ENCODE measurements at regions not wholly inside any gene's neighbourhood (a gene's known extent, or its start where the extent isn't known, plus 50 kb on each side); places are given as distances from the start of the nearest gene placed in this dataset.

DNA sequence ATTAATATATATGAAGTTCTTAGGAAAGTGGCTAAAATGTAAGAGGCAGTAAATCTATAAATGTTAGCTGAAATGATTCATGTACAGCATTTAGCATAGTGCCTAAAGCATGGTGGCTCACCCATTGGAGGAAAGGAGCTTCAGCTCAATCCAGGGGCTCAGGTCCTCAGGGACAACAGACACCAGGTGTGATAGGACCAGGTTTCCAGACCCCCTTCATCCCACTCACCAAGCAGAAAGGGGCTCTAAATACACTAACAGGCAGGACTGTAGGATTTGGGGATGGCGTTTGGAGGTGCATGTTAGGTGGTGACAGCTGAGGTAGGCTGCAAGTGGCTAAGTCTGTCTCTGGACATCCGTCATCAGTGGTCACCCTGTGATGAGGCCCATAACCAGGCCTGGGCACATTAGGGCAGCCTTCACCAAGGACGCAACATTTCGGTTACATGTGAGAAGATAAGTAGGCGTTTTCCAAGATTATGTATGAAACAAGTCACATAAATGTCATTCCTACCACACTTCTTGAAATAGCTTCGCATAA, 233.1 kb downstream of the C1orf94 start:
- DNase-seq (ENCODE audit: low spot score), result no peak

DNA sequence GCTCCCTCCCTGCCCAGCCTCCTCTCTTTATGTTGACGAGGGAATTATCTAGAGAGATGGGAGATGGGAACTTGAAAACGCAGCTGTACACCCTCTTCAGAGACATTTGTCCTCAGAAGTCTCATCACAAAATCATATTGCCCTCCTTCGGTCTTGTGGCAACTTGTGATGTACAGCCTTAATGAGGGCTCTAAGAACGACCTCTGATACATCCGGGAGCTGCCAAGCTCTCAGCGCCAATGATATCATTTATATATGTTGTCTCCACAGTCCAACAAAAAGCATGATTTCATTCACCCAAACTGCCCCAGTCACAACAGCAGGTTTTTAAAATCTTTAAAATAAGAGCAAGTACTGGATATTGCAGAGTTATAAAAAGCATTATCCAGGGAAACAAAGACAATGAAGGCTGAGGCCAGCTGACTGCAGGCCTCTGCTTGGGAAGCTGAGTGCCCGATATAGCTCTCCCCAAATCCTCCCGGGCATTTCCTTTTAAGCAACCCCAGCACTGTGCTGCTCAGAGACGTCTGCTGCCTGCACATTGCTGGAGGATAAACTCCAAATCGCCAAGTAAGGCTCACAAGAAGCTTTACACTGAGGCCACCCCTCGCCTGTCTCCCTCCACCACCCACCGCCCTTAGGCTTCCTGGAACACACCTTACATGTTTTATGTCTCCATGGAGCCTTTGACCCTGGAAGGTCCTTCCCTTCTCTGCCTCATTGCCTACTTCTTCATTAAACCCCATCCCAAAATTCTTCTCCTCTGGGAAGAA, 236.1 kb downstream of the C1orf94 start:
- no peak for DNase-seq (ENCODE audit: low spot score)

DNA sequence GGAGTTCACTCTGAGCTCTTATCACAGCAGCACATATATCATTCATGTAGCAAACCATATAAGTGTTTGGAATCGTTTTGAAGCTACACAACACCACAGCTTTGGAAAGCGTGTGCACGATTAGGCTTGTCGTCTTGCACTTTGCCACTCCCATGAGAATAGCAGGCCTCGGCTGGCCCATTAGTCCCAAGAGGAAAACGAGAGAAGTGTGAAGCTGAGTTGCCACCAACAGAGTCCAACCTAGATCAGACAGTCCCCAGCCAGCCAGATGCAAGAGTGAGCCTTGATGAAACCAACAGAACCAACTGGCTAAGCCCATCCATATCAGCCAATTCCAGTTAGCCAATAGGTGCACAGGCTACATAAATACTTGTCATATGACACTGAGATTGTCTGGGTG, 238.4 kb downstream of the C1orf94 start:
- DNase-seq (ENCODE audit: low spot score), result no peak

DNA sequence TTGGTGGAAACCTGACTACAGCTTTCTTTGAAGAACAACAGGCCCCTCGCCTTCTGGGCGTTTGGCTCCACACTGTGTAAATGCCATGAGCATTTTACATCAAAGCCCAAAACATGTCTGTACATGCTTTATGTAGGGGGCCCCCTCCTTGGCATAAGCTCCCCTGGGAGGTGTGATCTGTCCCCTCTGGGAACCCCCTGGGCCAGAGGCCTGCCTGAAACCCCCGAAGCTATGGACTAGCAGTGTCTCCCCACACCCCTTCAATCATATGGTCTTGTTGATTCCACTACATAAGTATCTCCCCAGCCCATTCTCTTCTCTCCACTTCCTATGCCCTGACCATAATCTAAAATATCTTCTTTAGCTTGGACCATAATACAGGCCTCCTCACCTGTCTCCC, 241.5 kb downstream of the C1orf94 start:
- no peak for DNase-seq (ENCODE audit: low spot score)

DNA sequence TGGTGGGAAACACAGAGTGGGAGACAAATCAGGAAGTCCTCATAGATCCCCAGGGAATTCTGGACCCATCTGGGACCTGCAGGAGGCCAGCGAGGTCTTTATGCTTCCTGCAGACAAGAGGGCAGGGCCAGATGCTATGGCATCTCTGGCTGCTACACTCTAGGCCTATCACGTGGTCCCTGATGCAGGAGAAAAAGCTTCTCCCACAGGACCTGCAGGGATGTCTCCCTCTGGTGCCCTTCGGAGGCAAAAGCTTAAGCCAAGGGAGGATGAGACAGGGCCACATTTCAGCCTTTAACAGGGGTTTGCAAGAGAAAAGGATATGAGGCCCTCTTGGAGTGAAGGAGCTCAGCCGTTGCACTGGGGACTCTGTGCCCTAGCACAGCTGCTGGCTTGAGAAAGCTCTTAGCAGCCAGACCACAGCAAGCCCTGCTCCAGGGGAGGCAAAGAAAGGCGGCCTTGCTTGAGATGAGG, 243.0 kb downstream of the C1orf94 start:
- DNase-seq (ENCODE audit: low spot score), result peak; percentile 4

DNA sequence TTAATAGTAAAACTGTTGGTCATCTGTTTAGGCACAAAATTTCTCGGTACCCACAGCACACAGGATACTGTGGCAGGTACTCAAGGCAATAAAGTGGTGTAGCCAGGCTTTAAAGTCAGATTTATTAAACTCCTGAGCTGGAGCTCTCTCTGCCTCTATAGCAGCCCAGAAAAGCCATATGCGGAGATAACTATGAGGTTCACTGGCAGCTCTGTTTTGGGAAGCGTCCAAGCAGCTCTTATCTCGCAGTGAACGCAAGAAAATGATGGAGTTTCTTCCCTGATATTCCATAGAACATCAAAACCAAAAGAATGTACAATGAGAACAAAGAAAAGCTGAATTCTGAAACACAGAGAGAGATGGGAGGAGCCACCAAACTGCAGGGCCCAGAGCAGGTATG, 248.3 kb downstream of the C1orf94 start:
- no peak for DNase-seq (ENCODE audit: low spot score)

DNA sequence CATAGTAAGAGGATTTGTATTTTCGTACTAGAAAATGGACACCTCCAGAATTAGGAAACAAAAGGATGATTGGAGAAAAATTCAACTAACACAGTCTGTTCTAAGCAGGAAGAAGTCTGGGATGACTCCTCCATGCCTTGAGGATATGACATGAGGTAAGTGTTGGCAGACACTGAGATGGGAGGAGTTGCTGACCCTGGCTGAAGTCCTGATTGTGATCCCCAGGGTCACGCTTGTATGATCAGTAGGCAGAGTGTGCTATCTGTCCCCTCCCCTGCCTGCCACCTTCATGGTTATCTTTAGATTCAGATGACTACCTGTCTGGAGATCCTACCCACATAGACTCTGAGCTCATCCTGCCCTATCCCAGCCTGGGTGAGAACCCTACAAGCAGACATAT, 249.1 kb downstream of the C1orf94 start:
- no peak for DNase-seq (ENCODE audit: low spot score)

DNA sequence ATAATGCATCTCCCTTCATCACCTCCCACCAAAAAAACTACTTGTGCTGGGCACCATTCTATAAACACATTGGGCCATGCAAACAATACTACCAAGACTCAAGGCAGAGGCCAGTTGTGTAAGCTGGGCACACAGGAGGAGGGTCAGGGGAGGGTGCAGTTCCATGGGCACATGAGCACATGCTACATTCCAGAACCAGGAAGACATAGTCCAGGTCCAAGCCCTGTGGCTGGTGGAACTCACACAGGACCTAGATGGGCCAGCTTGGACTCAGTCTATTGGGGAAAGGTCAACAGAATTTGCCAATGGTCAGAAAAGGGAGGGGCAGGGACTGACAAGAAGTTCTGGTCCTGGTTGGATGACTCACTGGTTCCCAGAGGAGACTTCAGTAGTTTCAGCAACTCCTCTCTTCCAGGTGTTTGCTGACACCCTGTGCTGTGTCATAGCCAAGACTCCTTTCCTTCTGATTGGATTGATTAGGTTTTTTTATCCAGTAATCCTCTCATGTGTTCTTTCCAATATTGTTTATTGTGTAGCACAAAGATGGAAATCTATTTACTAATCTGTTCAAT, 249.7 kb downstream of the C1orf94 start:
- DNase-seq (ENCODE audit: low spot score), result no peak

DNA sequence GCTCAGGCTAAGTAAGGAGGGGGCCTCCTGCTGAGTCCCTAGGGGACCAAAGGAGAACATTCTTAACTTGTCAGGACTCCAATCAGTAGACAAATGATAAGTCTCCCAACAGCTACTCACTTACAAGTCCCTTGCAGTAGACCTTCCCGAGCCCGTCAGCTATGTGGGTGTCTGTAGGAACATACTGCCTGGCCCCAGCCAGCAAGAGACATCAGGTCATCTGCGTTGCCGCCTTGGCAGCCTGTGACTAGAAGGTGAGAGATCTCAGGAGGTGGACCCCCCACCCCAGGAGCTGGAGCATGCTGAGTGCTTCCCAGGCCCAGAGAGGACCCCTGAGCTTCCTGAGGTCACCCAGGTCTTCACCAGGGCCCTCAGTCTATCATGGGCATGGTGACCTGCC, 250.5 kb downstream of the C1orf94 start:
- no peak for DNase-seq (ENCODE audit: low spot score)

DNA sequence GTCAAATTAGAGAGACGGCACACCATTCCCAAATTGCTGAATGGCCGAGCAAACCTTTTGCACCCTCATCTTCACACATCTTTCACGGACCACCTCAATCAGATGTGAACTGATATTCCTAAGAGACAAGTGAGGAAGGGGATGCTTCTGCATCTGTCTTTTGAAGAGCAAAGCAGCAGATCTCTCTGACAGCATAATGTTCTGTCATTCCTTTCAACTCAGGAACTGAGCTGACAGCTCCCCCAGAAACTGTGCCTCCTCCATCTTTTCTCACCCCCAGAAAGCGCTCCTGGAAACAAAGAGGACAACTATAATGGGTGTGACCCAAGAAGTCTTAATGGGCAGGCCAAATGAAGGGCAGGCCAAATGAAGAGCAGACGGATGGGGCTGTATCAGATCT, 256.4 kb downstream of the C1orf94 start:
- DNase-seq (ENCODE audit: low spot score), result no peak

DNA sequence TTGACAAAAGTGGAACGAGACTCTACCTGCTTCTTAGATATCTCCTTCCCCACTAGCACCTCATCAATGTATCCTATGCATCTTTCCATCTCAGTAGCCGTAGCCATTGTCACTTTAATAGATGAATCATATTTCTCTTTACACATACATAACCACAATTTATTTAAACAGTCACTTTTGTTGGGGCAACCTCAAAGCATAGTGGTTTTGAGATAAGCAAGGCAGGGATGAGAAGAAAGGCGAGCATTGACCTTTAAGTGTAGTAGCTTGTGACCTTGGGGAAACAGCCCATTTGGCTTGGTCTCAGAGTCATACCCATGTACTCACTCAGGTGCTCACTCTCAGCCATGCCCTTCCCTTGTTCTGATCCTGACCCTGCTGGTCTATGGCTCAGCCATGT, 260.1 kb downstream of the C1orf94 start:
- DNase-seq (ENCODE audit: low spot score), result peak; percentile 81

DNA sequence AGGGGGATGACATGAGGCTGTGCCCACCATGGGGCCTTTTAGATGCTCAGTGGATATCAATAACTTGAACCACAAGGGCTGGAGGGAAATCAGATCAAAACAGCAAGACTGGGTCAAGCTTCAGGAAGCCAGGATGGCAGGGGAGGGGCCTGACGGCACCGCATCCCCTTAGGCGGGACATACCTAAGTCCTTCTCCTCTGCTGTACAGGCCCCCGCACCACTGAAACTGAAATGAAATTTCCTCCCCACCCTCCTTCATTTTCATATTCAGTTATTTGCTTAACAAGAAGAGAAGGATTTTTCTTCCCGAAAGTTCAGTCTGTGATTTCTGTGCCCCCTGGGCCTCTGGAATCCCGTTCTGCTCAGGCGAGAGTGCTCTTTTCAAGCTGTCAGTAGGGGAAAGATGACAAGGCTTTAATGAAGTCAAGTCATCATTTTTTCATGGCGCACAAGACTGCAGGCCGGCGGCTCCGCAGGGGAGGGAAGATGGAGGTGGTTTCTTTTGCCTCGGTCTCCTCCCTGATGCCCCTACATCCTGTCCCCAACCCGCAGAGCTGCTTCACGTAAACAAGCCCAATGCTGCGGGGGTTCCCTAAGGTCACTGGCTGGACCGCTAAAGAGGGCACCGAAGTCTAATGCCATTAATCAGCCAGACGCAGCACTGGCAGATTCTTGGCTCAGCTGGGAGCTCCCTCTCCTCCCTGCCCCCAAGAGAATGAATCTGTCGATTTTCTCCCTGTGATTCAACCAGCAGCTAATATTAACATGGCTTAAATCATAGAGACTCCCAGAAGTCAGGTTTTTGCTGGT, 264.8 kb downstream of the C1orf94 start:
- no peak for DNase-seq (ENCODE audit: low spot score)

DNA sequence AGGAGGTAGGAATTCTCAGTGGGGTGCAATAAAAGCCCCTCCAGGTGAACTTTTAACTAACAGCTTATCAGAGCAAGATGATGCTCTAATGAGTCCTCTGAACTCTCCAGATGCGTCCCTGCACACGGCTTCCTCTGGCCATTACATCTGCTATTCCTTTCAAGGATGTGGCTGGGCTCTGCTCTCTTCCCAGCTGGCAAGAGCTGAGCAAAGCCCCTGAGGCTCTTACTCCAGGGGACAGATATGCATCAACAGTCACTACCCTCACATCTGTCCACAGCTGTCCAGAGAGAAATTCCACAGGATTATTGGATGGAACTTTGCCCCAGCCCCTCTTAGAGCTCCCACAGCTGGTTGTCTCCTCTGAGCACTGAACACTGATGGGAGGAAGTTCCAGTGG, 267.8 kb downstream of the C1orf94 start:
- no peak for DNase-seq (ENCODE audit: low spot score)

DNA sequence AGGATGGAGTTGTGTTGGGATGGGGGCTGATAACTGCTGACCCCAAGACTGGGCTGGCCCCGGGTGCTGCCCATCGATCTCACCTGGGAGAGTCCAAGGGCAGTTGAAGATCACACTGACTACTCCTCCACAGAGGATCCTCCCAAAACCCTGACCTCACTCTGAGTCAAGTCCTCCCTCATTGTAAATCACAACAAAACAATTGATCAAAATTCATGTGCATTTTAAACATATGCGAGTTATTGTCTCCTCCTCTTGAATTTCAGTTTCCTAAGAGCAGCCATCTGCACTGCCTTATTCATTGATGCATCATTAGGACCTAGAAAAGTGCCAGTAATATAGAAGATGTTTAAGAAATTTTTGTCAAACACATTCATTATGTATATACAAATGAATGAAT, 273.6 kb downstream of the C1orf94 start:
- DNase-seq (ENCODE audit: low spot score), result no peak

DNA sequence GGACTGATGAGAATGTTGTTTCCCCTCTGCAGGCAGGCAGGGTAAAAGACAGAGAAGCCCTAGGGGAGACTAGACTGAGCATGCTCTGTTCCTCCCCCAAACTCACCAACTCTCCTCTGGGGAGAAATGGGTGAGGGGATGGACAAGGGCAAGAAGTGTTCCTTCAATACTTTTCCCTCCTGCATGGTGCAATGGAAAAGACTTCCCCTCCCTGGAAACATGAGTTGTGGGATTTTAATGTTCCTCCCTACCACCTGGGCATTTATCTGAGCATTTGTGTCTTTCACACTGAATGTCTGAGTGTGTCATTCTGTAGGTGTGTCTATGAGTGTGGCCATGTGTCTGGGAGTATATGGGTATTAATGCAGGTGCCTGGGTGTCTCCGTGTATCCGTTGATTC, 275.7 kb downstream of the C1orf94 start:
- no peak for DNase-seq (ENCODE audit: low spot score)

DNA sequence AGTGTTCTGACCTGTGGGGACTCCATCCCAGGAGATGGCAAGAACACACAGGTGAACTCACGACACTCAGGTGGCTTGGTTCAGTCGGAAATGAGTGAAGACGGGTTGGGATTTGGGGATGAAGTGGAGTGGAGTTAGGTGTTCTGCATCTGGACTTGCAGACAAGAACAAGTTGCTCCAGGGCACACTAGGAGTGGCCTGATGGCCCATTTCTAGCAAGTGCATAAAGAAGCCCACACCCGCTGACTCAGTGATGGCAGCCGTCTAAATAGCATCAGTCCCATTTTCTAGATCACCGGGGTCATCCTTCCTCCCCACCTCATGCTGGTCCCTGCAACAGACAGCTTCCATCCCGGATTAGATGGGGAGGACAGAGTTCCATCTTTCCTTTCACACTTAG, 278.4 kb downstream of the C1orf94 start:
- no peak for DNase-seq (ENCODE audit: low spot score)

DNA sequence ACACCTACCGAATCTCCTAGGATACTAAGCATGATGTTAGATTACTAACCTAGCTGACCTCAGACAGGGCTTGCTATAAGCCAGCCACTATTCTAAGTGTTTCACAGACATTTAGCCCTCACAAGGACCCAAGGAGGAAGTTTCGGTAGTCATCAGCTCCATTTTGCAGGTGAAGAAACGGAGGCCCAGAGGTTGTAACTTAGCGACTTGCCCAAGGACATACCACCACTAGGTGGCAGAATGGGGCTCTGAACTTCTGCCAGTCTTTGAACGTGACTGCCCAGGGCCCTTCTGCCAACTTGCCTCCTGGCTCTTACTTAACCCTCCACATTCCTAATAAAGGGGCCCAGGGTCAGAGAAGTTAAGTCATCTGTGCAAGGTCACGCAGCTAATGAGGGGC, 283.5 kb downstream of the C1orf94 start:
- peak; percentile 25 for DNase-seq (ENCODE audit: low spot score)

DNA sequence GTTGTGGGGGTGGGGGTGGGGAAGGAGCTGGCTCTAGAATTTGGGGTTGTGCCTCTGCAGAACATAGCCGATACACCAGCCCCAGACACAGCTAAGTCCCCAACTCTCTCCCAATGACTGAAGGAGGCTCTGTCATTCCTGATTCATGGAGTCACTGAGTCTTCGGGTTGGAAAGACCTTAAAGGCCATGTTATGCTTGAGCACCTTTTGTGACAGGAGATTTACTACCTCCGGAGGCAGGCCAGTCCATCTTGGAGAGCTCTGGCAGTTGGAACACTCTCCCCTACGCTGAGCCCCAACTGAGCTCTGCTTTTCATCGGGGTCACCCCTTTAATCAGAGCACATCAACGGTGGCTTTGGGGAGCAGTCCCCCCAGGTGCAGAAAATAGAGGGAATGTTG, 284.4 kb upstream of the GJB5 start:
- DNase-seq (ENCODE audit: low spot score), result no peak

DNA sequence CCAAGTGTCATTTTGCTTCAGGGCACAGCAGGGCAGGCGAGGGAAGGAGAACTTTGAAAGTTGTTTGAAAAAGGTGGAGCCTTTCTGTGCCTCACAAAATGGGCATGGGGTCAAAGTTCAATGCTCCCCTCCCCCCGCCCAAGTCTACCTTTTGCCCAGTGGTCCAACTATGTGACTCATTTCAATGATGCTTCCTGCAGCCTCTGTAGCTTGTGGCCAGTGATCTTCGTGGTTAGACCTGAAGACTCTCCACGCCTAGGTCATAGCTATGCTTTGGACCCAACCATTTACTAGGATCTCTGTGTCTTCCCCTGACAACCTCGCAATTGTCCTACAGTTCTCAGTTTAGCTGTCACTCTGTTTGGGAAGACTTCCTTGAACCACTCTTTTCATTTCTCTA, 280.3 kb upstream of the GJB5 start:
- peak; percentile 63 for DNase-seq (ENCODE audit: low spot score)

DNA sequence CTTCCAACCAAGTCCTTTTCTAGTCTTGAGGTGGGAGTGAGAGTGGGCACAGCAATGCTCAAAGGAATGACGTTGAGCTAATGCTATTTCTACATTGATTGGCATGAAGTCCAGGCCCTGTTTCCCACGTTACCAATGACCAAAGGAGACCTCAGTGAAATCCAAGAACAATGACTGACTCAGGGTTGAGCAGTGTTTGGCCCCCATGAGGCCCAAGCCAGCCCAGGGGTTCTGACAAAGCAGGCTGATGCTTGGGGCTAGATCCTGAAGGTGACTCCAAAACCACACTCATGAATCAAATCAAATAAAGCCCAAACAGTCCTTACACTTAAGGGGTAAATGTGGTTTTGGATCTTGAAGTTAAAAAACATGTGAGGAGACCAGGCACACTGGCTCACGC, 278.5 kb upstream of the GJB5 start:
- no peak for DNase-seq (ENCODE audit: low spot score)

DNA sequence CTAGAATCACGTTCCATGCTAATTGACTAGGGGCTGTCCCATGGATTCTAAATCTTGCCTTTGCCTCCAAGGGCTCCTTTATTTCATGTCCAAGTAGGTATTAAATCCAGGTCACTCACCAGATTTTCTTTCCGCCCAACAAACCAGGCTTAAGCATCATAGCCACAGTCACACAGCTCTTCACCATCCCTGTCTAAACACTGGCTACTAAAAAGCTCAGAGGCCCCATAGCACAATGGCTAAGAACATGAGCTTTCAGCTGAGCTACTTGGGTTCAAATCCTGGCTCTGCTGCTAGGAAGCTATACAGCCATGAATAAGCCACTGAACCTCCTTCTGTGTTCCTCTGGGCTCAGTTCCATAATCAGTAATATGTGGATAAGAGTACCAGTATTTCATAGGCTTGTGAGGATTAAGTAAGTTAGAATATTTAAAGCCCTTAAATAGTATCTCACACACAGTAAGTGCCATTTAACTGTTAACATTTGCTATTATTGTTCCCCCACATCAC, 277.2 kb upstream of the GJB5 start:
- no peak for DNase-seq (ENCODE audit: low spot score)

DNA sequence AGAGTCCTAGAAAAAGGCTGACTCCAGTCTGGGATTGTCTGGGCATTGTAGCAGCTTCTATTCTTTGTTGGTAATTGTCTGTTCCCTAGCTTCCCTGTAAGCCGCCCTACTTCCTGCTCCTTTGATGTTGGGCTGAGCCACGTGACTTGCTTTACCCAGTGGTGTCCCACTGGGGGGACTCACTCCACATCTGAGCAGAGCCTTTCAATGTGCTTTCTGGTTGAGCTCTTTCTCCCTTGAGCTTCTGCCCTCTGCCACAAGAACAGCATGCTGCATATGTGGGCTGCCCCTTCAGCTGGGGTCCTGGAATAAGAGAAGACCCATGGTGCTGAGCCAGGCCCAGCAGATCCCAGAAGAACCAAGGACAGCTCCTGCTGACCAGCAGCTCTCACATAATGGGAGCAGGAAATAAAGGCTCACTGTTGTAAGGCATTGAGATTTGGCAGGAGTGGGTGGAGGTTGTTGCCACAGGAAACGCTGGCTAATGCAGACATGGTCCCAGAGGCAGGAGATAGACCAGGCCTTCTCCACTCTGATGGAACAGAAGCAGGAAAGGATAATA, 276.3 kb upstream of the GJB5 start:
- peak; percentile 48 for DNase-seq (ENCODE audit: low spot score)

Data from SW480 (cell line).